ENCODE measurements at regions not wholly inside any gene's neighbourhood (a gene's known extent, or its start where the extent isn't known, plus 50 kb on each side); places are given as distances from the start of the nearest gene placed in this dataset.

DNA sequence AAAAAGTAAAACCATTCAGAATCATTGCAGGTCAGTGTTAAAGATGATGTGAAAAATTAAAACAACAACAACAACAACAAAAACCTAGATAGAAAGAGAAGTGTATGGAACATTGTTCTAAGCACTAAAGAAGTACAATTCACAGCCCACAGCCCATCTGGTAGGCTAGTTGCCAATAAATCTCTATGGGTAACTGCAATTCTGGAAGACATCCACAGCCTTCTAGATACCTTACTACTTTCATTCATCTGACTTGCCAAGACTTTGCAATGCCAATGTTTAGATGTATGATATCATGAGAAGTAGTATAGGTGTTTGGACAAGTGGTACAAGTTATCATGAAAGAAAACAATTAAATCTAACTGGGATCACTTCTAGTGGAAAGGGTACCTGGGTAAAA is 198.6 kb downstream of the VGLL3 start:
- TF ChIP-seq CTCF (IDR thresholded peaks at IDR 0.05; ENCODE audit: low read depth, low read length) (no peak), EZH2phosphoT487 (IDR thresholded peaks at IDR 0.05; ENCODE audit: low read depth) (no peak)
- no peaks in the 10 kb centered on the region for H3K27me3 ChIP-seq (ENCODE audit: low read depth, low read length)
- no peak overlapping the region for H3K27ac ChIP-seq (ENCODE audit: low read length)

GRCh38 chr3:86790884-86791549 is 199.9 kb downstream of the VGLL3 start:
- H3K27me3 ChIP-seq (ENCODE audit: low read depth, low read length), result no peaks in the 10 kb centered on the region
- H3K9ac ChIP-seq (ENCODE audit: low read length), result no peak overlapping the region
- H3K36me3 ChIP-seq (replicated peaks; ENCODE audit: low read depth, low read length), result no peaks in the 10 kb centered on the region
- H3K4me3 ChIP-seq (ENCODE audit: low read length), result no peak overlapping the region
- no peak overlapping the region for H3K4me2 ChIP-seq (ENCODE audit: low read length)
- H3K79me2 ChIP-seq (ENCODE audit: low read length), result no peaks in the 10 kb centered on the region
- H4K20me1 ChIP-seq (ENCODE audit: insufficient read depth, low read length), result no peaks in the 10 kb centered on the region
- no peaks in the 10 kb centered on the region for H3K4me1 ChIP-seq (ENCODE audit: low read length)
- no peak overlapping the region for H2AFZ ChIP-seq (ENCODE audit: low read depth, low read length)
- no peaks in the 10 kb centered on the region for H3K9me3 ChIP-seq (ENCODE audit: insufficient read depth, low read length)
- TF ChIP-seq EZH2phosphoT487 (IDR thresholded peaks at IDR 0.05; ENCODE audit: low read depth), result no peak
- TF ChIP-seq CTCF (IDR thresholded peaks at IDR 0.05; ENCODE audit: low read depth, low read length), result no peak
- no peak overlapping the region for H3K27ac ChIP-seq (ENCODE audit: low read length)

More for the DNA sequence above, 198.6 kb downstream of the VGLL3 start:
- no peak overlapping the region for H2AFZ ChIP-seq (ENCODE audit: low read depth, low read length)
- no peak overlapping the region for H3K4me2 ChIP-seq (ENCODE audit: low read length)
- H3K4me1 ChIP-seq (ENCODE audit: low read length), result no peaks in the 10 kb centered on the region
- H3K4me3 ChIP-seq (ENCODE audit: low read length), result no peak overlapping the region
- H3K79me2 ChIP-seq (ENCODE audit: low read length), result no peaks in the 10 kb centered on the region
- no peak overlapping the region for H3K9ac ChIP-seq (ENCODE audit: low read length)
- H3K36me3 ChIP-seq (replicated peaks; ENCODE audit: low read depth, low read length), result no peaks in the 10 kb centered on the region
- H3K9me3 ChIP-seq (ENCODE audit: insufficient read depth, low read length), result no peaks in the 10 kb centered on the region
- H4K20me1 ChIP-seq (ENCODE audit: insufficient read depth, low read length), result no peaks in the 10 kb centered on the region

DNA sequence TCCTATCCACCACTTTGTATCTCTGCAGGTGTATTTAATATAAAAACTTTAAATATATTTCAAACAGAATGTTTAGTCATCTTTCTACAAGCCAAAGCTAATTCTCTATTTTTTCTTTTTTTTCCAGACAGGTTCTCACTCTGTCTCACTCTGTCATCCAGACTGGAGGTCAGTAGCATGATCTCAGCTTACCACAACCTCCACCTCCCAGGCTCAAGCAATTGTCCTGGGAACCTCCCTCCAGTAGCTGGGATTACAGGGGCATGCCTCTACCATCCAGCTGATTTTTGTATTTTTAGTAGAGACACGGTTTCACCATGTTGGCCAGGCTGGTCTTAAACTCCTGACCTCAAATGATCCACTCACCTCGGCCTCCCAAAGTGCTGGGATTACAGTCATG is 202.6 kb downstream of the VGLL3 start:
- Histone ChIP-seq H3K9me3 (ENCODE audit: insufficient read depth, low read length) (no peaks in the 10 kb centered on the region), H4K20me1 (ENCODE audit: insufficient read depth, low read length) (no peaks in the 10 kb centered on the region), H3K4me3 (ENCODE audit: low read length) (no peak overlapping the region), H3K4me2 (ENCODE audit: low read length) (no peak overlapping the region), H3K79me2 (ENCODE audit: low read length) (no peaks in the 10 kb centered on the region), H3K9ac (ENCODE audit: low read length) (no peak overlapping the region), H3K27me3 (ENCODE audit: low read depth, low read length) (no peaks in the 10 kb centered on the region), H2AFZ (ENCODE audit: low read depth, low read length) (no peak overlapping the region), H3K36me3 (replicated peaks; ENCODE audit: low read depth, low read length) (no peaks in the 10 kb centered on the region), H3K27ac (ENCODE audit: low read length) (no peak overlapping the region), H3K4me1 (ENCODE audit: low read length) (no peaks in the 10 kb centered on the region)
- TF ChIP-seq EZH2phosphoT487 (IDR thresholded peaks at IDR 0.05; ENCODE audit: low read depth), result no peak
- TF ChIP-seq CTCF (IDR thresholded peaks at IDR 0.05; ENCODE audit: low read depth, low read length), result no peak

DNA sequence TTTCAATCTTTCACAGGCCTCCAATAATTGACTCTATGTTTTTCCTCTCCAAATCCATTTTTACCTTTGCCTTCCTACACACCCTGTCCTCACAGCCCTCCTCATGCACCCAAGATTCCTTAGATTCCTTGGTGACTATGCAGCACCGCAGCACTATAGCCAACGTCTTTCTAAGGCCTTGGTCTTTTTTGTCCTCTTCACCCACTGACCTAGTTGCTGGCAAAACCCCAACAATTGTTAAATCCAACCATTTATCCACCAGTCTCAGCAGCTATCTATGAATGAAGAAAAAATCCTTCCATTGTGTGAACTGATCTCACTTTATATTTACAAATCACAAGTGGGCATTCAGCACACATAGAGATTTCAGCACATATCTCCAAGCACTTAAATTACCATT is 203.9 kb downstream of the VGLL3 start:
- no peaks in the 10 kb centered on the region for H3K79me2 ChIP-seq (ENCODE audit: low read length)
- no peak overlapping the region for H2AFZ ChIP-seq (ENCODE audit: low read depth, low read length)
- TF ChIP-seq EZH2phosphoT487 (IDR thresholded peaks at IDR 0.05; ENCODE audit: low read depth) (no peak), CTCF (IDR thresholded peaks at IDR 0.05; ENCODE audit: low read depth, low read length) (no peak)
- H3K4me2 ChIP-seq (ENCODE audit: low read length), result no peak overlapping the region
- no peaks in the 10 kb centered on the region for H3K4me1 ChIP-seq (ENCODE audit: low read length)
- no peaks in the 10 kb centered on the region for H3K27me3 ChIP-seq (ENCODE audit: low read depth, low read length)
- no peak overlapping the region for H3K9ac ChIP-seq (ENCODE audit: low read length)
- H3K4me3 ChIP-seq (ENCODE audit: low read length), result no peak overlapping the region
- no peaks in the 10 kb centered on the region for H3K9me3 ChIP-seq (ENCODE audit: insufficient read depth, low read length)
- H3K36me3 ChIP-seq (replicated peaks; ENCODE audit: low read depth, low read length), result no peaks in the 10 kb centered on the region
- no peak overlapping the region for H3K27ac ChIP-seq (ENCODE audit: low read length)
- H4K20me1 ChIP-seq (ENCODE audit: insufficient read depth, low read length), result no peaks in the 10 kb centered on the region
